HL-60 (cell line): ENCODE measurements at regions not wholly inside any gene's neighbourhood (a gene's known extent, or its start where the extent isn't known, plus 50 kb on each side); places are given as distances from the start of the nearest gene placed in this dataset.

ENCODE experiments used
- DNase-seq, 2 experiments: peaks; one replicate each; pipeline ENCODE4 v3.0.0-alpha.2; 2010 to 2020; ENCODE audit warnings: low read depth in 1 of 2, low spot score in 1 of 2
- H3K27ac ChIP-seq: fragments of 250-450 bp; sonication (Bioruptor Pico); replicated peaks from 2 replicates; pipeline ENCODE4 v1.5.1; 2020; ENCODE audit warnings: mild to moderate bottlenecking, moderate library complexity
- H3K27me3 ChIP-seq: fragments of 250-450 bp; sonication (Bioruptor Pico); 2 replicates; pipeline ENCODE4 v1.5.1; 2021; ENCODE audit warnings: mild to moderate bottlenecking, moderate library complexity; ENCODE audit not compliant: insufficient read depth, poor library complexity, severe bottlenecking
- H3K4me3 ChIP-seq: replicated peaks from 2 replicates; pipeline ENCODE4 v1.5.1; 2011; ENCODE audit warnings: mild to moderate bottlenecking, control low read depth, low read length; ENCODE audit not compliant: insufficient read depth
- GABPA ChIP-seq: IDR thresholded peaks from 2 replicates; pipeline ENCODE4 v1.6.1; 2012; ENCODE audit warnings: low read depth
- POLR2AphosphoS5 ChIP-seq: IDR thresholded peaks from 2 replicates; pipeline ENCODE4 v1.6.1; 2012; ENCODE audit warnings: low read depth
- SPI1 ChIP-seq: IDR thresholded peaks from 2 replicates; pipeline ENCODE4 v1.6.1; 2012; ENCODE audit warnings: low read depth, mild to moderate bottlenecking, borderline replicate concordance
- TF ChIP-seq, protein P1 (sequence below): IDR thresholded peaks from 2 replicates; pipeline ENCODE4 v1.6.1; 2012; ENCODE audit warnings: low read depth; ENCODE audit not compliant: insufficient replicate concordance
- TF ChIP-seq, protein P2 (sequence below): IDR thresholded peaks from one replicate; pipeline ENCODE4 v1.5.1; 2011; ENCODE audit warnings: low read length, control low read depth, inconsistent platforms; ENCODE audit not compliant: insufficient read depth

DNA sequence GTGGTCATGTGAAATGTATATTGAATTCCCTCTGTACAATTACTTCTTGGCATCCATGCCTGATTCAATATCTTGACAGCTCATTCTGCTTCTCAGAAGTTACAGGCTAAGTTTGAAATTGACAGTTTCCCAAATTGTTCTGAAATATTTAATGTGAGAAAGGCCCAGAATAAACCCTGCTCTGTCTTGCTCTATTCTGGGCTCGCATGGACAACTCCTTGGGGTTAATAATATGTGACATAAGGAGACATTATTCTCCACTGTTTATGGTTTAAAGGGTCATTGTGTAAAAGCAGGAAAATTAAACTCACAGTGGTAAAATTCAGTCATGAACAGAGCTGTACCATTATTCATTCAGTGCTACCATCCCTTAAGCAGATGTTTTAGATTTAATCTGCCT is 160.7 kb upstream of the CNTNAP5 start:
- no peak for DNase-seq
- Histone ChIP-seq H3K27me3 (no peaks in the 10 kb centered on the region), H3K27ac (no peak overlapping the region), H3K4me3 (no peak overlapping the region)
- TF ChIP-seq, protein P1, sequence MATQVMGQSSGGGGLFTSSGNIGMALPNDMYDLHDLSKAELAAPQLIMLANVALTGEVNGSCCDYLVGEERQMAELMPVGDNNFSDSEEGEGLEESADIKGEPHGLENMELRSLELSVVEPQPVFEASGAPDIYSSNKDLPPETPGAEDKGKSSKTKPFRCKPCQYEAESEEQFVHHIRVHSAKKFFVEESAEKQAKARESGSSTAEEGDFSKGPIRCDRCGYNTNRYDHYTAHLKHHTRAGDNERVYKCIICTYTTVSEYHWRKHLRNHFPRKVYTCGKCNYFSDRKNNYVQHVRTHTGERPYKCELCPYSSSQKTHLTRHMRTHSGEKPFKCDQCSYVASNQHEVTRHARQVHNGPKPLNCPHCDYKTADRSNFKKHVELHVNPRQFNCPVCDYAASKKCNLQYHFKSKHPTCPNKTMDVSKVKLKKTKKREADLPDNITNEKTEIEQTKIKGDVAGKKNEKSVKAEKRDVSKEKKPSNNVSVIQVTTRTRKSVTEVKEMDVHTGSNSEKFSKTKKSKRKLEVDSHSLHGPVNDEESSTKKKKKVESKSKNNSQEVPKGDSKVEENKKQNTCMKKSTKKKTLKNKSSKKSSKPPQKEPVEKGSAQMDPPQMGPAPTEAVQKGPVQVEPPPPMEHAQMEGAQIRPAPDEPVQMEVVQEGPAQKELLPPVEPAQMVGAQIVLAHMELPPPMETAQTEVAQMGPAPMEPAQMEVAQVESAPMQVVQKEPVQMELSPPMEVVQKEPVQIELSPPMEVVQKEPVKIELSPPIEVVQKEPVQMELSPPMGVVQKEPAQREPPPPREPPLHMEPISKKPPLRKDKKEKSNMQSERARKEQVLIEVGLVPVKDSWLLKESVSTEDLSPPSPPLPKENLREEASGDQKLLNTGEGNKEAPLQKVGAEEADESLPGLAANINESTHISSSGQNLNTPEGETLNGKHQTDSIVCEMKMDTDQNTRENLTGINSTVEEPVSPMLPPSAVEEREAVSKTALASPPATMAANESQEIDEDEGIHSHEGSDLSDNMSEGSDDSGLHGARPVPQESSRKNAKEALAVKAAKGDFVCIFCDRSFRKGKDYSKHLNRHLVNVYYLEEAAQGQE, result no peak
- TF ChIP-seq, protein P2, sequence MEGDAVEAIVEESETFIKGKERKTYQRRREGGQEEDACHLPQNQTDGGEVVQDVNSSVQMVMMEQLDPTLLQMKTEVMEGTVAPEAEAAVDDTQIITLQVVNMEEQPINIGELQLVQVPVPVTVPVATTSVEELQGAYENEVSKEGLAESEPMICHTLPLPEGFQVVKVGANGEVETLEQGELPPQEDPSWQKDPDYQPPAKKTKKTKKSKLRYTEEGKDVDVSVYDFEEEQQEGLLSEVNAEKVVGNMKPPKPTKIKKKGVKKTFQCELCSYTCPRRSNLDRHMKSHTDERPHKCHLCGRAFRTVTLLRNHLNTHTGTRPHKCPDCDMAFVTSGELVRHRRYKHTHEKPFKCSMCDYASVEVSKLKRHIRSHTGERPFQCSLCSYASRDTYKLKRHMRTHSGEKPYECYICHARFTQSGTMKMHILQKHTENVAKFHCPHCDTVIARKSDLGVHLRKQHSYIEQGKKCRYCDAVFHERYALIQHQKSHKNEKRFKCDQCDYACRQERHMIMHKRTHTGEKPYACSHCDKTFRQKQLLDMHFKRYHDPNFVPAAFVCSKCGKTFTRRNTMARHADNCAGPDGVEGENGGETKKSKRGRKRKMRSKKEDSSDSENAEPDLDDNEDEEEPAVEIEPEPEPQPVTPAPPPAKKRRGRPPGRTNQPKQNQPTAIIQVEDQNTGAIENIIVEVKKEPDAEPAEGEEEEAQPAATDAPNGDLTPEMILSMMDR, result no peak
- TF ChIP-seq POLR2AphosphoS5 (no peak), SPI1 (no peak), GABPA (no peak)

DNA sequence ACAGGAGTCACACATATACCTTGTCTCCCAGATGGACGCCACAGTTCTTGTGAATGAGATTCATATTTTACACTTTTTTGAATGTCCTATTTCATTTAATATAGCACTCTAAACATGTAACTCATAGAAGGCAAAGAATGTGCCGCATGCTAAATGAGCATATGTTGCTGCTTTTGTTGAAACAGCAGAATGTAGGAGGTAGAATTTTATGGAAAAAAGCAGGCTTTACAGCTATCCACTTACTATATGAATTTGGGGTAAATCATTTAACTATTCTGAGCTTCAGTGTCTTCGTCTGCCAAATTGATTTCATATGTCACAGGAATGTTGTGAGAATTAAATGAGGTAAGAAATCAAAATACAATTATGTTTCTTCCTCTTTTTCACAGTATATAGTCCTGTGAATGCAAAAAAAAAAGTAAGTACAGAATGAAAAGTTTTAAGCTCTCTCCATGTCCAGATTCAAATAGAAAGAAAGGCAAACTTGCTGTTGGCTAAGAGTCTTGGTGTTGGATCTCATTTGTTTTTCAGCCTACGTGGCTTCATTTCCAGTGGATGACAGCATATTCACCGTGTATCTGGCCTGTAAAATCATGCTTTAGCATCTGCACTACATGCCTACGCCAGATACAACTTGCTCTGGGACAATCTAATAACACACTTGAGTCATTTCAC is 154.7 kb upstream of the CNTNAP5 start:
- H3K27me3 ChIP-seq, result no peaks in the 10 kb centered on the region
- TF ChIP-seq SPI1, result no peak
- TF ChIP-seq, protein P2, result no peak
- TF ChIP-seq GABPA, result no peak
- TF ChIP-seq POLR2AphosphoS5, result no peak
- TF ChIP-seq, protein P1, result no peak
- no peak overlapping the region for H3K27ac ChIP-seq
- no peak overlapping the region for H3K4me3 ChIP-seq
- no peak for DNase-seq

DNA sequence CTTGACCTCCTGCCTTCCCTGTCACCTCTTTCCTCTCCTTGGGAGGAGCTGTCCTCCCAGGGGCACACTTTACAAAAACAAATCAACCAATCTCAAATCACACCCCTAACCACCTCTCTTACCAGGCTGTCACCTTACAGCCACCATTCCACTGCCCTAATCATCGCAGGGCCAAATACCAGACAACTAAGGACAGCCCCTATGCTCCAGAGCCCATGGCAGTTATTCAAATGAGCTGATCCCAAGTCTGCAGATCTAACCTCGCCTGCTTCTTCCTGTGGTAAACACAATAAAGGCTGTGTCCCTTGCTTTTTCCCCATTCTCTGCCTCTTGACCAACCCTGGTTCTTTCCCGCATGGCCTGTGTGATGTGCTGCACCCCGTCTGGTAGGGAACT is 154.2 kb upstream of the CNTNAP5 start:
- no peak for DNase-seq
- TF ChIP-seq POLR2AphosphoS5, result no peak
- TF ChIP-seq, protein P1, result no peak
- TF ChIP-seq SPI1, result no peak
- no peak for TF ChIP-seq GABPA
- TF ChIP-seq, protein P2, result no peak
- Histone ChIP-seq H3K4me3 (no peak overlapping the region), H3K27me3 (no peaks in the 10 kb centered on the region), H3K27ac (no peak overlapping the region)
